ENCODE measurements at regions not wholly inside any gene's neighbourhood (a gene's known extent, or its start where the extent isn't known, plus 50 kb on each side); places are given as distances from the start of the nearest gene placed in this dataset.
A peak's percentile ranks its signal among the peaks of the same experiment; 100 is the strongest.

DNA sequence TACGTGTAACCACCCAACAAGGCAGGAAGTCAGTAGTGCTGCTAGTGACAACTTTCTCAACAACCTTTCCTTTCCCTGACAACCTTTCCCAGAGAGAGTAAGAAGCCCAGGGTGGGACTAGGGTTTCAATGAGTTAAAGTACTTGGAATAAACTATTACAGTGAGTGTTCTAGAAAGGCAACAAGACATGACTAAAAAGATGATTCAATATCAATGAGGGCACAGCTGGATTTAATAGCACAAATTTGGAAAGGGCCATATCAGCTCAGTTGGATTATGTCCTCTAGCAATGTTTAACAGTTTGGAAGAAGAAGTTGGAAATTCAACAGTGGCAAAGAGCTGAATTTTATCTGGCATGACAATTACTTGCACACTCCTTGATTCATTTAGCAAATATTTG, 90.4 kb upstream of the GRIN2B start:
- H3K27ac ChIP-seq: peak overlapping the region in 2 of 8 donors; percentile 13 to 26
- no peak for DNase-seq
- 24 to 38% (median 33%) methylated on average over 1 of the region's 1 CpG for WGBS, 5 donors
- intact Hi-C loops (cut with DNase I; ENCODE audit: low total_unique reads): no loop called here
- no peaks in the 10 kb centered on the region for H3K36me3 ChIP-seq
- TF ChIP-seq POLR2AphosphoS5 (IDR thresholded peaks at IDR 0.05) (no peak), POLR2A (IDR thresholded peaks at IDR 0.05) (no peak), CTCF (IDR thresholded peaks at IDR 0.05 in 8 of 11, conservative IDR thresholded peaks at IDR 0.05 in 3 of 11) (no peak)
- H3K4me1 ChIP-seq: no peaks in the 10 kb centered on the region
- H3K4me3 ChIP-seq: no peak overlapping the region
- H3K9me3 ChIP-seq: peaks cover 0 to 14% (median 6%) of the 10 kb centered on the region in 8 donors
- no peaks in the 10 kb centered on the region for H3K27me3 ChIP-seq (replicated peaks in 1 of 7)

DNA sequence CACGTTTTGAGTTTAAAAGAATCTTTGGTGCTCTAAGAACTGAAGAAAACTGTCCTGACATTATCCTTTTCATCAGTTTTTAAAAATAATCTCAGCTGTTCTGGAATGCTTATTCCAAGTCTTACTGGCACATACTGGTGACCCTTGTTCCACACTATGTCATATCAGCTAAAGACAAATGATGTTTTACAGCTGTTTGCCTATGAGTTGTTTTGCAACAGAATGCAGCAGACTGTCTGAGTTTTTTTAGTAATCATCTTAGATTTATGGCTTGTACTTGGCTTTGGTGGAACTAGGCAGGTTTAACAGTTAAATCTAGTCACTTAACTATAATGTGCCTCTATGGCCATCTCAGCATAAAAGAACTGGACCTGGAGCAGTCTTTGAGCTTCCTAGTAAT, 91.6 kb upstream of the GRIN2B start:
- peak overlapping the region in 1 of 8 donors; percentile 13 for H3K27ac ChIP-seq
- H3K4me1 ChIP-seq: no peaks in the 10 kb centered on the region
- intact Hi-C loops (cut with DNase I; ENCODE audit: low total_unique reads): no loop called here
- no peaks in the 10 kb centered on the region for H3K36me3 ChIP-seq
- 30 to 63% (median 40%) methylated on average over 1 of the region's 1 CpG for WGBS, 5 donors
- TF ChIP-seq CTCF (IDR thresholded peaks at IDR 0.05 in 8 of 11, conservative IDR thresholded peaks at IDR 0.05 in 3 of 11) (no peak), POLR2AphosphoS5 (IDR thresholded peaks at IDR 0.05) (no peak), POLR2A (IDR thresholded peaks at IDR 0.05) (no peak)
- H3K27me3 ChIP-seq (replicated peaks in 1 of 7): no peaks in the 10 kb centered on the region
- H3K4me3 ChIP-seq: no peak overlapping the region
- no peak for DNase-seq
- peaks cover 6 to 25% (median 17%) of the 10 kb centered on the region in 8 donors for H3K9me3 ChIP-seq

DNA sequence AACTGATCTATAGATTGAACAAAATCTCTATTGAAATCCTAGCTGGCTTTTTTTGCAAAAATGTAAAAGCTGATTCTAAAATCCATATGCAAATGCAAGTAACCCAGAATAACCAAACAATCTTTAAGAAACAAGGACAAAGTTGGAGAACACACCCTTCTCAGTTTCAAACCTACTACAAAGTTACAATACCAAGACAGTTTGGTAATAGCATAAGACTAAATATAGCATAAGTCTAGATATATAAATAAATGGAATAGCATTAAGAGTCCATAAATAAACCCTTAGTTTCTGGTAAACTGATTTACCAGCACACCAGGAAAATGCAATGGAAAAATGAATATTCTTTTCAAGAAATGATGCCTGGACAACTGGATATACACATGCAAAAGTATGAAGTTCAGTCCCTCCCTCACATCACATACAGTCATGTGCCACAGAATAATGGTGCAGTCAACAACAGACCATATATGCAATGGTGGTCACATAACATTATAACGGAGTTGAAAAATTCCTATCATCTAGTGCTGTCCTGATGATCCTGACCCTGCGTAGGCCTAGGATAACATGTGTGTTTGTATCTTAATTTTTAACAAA, 94.5 kb upstream of the GRIN2B start:
- no peak overlapping the region for H3K27ac ChIP-seq
- no peaks in the 10 kb centered on the region for H3K36me3 ChIP-seq
- H3K4me1 ChIP-seq: no peaks in the 10 kb centered on the region
- intact Hi-C loops (cut with DNase I; ENCODE audit: low total_unique reads): no loop called here
- no peaks in the 10 kb centered on the region for H3K27me3 ChIP-seq (replicated peaks in 1 of 7)
- DNase-seq: no peak
- H3K9me3 ChIP-seq: peaks cover 6 to 27% (median 22%) of the 10 kb centered on the region in 8 donors
- WGBS, 5 donors: 49 to 77% (median 67%) methylated on average over 2 of the region's 2 CpGs
- TF ChIP-seq POLR2AphosphoS5 (IDR thresholded peaks at IDR 0.05) (no peak), POLR2A (IDR thresholded peaks at IDR 0.05) (no peak), CTCF (IDR thresholded peaks at IDR 0.05 in 8 of 11, conservative IDR thresholded peaks at IDR 0.05 in 3 of 11) (no peak)
- no peak overlapping the region for H3K4me3 ChIP-seq

- DNase-seq: no peak
- Histone ChIP-seq H3K27me3 (replicated peaks in 1 of 7) (no peaks in the 10 kb centered on the region), H3K4me1 (no peaks in the 10 kb centered on the region), H3K36me3 (no peaks in the 10 kb centered on the region), H3K9me3 (peaks cover 6 to 27% (median 22%) of the 10 kb centered on the region in 8 donors), H3K4me3 (no peak overlapping the region), H3K27ac (no peak overlapping the region)
- intact Hi-C loops (cut with DNase I; ENCODE audit: low total_unique reads): no loop called here
- TF ChIP-seq CTCF (IDR thresholded peaks at IDR 0.05 in 8 of 11, conservative IDR thresholded peaks at IDR 0.05 in 3 of 11) (no peak), POLR2AphosphoS5 (IDR thresholded peaks at IDR 0.05) (no peak), POLR2A (IDR thresholded peaks at IDR 0.05) (no peak)
- WGBS, 5 donors: 77 to 100% (median 90%) methylated on average over 1 of the region's 1 CpG
Observed at GRCh38 chr12:14076538-14076937, 95.1 kb upstream of the GRIN2B start.

All from spleen (tissue), 11 donors.